HG02973 (cell line): ENCODE measurements at regions not wholly inside any gene's neighbourhood (a gene's known extent, or its start where the extent isn't known, plus 50 kb on each side); places are given as distances from the start of the nearest gene placed in this dataset.
"Not testable (repeated sequence)": the region's sequence is repeated elsewhere in the genome, so short reads cannot be mapped to it uniquely, and the experiment has no call there.

Experiments
- ATAC-seq: cut with Tn5 transposase; IDR thresholded peaks from one replicate; pipeline ENCODE4 v1.9.1; 2021; ENCODE audit warnings: moderate library complexity; ENCODE audit not compliant: unreplicated experiment

GRCh38 chr9:74125941-74126340 lies 371.2 kb upstream of the RORB start:
- ATAC-seq, result no peak

DNA sequence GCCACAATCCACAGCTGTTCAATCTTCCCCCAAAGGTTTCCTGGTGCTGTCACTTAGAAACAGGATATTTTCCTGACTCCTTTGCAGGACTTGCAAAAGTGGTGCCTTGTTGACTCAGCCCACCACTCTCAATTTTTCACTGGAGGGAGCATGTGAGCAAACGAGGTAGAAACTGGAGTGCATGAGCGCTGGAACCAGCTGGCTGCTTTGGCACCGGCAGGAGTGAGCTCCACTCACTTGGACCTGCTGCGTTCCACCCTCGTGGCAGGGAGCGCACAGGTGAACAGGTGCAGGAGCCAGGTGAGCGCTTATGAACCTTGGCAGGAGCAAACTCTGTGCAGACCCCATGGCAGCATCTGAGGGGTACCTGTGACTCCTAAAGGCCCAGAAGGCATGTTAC lies 364.1 kb upstream of the RORB start:
- ATAC-seq, result no peak

DNA sequence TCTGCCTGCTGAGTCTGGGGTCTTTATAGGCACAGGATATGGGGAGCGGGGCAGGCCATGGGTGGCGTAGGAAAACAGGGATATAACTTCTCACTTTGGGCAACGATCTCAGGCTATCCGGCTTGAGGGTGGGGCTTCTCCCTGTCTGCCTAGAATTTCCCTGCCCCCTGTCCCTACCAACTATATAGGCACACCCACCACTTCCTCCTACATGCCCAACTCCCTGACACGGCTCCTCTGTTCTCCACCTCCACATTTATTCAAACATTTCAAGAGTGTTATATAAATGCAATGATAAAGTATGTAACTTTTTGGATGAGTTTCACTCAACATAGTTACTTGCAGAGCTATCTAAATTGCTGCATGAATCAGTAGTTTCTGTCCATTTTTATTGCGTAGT lies 363.2 kb upstream of the RORB start:
- ATAC-seq, result no peak

GRCh38 chr9:74138182-74138581 lies 359.0 kb upstream of the RORB start:
- no peak for ATAC-seq

DNA sequence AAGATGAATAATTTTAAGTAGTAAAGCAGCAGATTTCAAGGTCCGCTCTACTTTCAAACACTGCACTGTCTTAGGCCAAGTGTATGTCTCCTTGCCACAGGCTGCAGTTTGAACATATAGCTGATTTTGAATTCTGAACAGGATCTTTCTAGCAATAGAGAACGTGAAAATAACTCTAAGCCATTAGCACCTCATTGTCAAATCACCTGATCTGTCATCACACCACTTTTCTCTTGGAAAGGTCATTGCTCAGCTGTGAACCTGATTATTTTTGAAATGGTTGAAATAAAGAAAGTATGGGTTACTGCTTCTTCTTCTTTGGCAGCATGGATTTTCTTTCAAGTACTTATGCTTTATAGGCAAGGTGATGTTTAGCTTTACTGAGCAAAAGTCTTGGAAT lies 357.0 kb upstream of the RORB start:
- no peak for ATAC-seq

- no peak for ATAC-seq
Observed at GRCh38 chr9:74147906-74148305, 349.2 kb upstream of the RORB start.

GRCh38 chr9:74172874-74173273 lies 324.3 kb upstream of the RORB start:
- peak; percentile 98 for ATAC-seq

DNA sequence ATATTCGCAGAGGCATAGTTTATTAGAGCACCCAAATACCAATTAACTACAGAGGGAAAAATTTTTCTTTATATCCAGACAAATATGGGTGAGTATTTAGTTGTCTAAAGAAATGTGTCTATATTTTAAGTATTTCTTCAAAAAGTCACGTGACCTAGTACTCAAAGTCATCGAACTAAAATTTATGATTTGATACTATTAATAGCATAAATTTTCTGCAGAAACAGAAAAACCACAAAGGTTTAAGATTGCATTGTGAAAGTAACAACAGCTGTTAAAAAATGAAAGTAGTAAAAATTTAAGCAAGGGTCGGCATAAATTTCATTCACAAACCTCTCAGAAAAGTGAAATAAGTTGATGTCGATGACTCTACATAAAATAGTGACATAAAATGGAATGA lies 323.9 kb upstream of the RORB start:
- ATAC-seq, result no peak

DNA sequence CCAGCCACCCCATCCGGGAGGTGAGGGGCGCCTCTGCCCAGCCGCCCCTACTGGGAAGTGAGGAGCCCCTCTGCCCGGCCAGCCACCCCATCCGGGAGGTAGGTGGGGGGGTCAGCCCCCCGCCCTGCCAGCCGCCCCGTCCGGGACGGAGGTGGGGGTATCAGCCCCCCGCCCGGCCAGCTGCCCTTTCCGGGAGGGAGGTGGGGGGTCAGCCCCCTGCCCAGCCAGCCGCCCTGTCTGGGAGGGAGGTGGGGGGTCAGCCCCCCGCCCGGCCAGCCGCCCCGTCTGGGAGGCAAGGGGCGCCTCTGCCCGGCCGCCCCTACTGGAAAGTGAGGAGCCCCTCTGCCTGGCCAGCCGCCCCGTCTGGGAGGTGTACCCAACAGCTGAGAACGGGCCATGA lies 299.4 kb upstream of the RORB start:
- not testable (repeated sequence) for ATAC-seq

DNA sequence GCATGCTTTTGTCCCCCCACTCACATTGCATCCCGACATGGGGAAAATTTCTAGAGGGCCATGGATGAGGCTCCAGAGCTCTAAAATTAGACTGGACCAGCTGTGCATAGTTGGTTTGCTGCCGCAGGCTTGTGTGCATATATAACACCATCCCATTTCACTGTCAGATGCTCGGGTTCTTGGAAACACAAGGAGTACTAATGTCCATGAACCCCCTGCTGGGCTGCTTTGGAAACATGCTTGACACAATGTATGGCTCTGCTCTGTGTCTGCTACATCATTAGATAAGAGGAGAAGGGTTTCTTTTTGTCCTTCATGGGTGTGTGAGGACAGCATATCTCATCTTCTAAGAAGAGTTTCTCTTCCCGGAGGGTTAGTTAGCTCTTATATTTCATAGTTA lies 292.1 kb upstream of the RORB start:
- ATAC-seq, result no peak

GRCh38 chr9:74218385-74219063 lies 278.6 kb upstream of the RORB start:
- ATAC-seq, result no peak

DNA sequence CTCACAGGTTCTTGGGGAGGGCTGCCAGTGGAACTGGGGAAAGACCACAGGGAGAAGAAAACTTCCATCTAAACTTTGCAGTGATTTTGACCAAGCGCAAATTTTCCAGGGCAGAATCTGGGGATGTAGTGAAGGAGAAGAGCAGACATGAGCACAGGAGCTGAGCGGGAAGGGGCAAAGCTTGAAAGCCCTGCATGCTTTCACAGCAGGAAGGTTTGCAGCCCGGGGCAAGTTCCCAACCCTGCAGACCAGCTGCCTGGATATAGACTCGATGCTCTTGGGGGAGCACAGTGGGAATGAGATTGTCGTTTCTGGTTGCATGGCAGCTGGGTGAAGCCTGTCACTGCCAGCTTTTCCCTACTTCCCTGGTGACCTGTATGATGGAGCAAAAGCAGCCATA lies 276.8 kb upstream of the RORB start:
- no peak for ATAC-seq

DNA sequence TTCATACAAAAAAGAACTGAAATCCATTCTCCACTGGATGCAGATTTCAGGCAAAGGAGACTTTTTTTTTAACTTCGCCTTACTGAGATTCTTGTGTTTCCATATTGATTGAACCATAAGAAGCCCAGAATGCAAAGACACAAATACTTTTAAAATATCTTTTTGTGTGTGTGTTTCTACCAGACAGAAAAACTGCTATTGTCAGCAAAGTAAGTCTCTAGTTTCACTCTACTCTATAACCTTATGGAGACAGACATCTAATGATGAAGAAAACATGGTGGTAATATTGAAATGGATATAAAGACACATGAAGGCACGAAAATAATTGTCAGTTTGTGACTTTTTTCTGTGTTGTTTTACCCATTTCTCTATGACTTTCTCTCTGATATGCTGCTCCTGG lies 260.3 kb upstream of the RORB start:
- ATAC-seq, result no peak

DNA sequence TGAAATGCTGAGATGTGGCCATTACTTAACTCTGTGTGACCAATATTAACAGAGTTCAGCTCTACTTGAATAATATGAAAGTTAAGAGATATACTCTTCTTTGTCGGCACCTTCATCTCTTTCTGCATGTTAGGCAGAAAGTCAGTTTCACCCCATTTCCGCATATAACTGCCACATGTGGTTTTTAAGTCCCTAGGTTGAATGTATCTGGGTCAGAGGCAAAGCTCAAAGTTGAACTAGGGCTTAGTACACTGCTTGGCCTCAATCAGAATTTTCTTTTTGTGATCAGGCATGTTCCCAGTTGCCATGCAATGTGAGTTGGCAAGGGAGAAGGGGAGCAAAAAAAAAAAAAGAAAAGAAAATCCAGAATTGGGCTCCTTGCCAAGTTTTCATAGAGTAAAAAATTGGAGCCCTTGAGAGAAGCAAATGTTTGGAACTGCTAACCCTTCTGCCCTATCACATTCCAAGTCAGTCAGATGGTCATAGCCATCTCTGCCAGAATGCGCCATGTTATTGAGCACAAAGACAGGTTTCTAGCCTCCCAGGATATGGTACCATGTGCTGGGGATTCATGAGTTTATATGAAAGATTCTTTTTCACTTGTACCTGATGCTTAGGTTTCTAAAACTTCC lies 251.2 kb upstream of the RORB start:
- no peak for ATAC-seq

DNA sequence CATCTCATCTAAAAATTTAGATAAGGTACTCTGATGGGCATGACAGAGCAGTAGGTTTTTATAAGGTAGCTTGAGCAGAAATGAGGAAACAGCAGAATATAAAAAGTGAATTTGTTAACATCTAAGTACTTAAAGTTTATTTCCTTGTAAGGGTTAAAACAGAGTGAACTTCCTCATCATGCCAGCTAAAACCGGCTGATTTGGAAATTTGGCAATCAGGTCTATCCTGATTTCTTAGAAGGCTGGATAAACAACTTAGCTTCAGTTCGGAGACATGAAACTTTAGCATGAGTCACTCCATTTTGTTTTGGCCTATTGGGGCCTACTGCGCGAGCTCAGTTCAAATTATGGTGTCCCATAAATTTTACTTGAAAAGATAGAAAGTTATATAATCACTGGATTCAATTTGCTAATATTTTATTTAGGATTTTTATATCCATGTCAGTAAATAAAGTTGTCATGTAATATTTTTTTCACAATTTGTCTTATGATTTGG lies 241.6 kb upstream of the RORB start:
- ATAC-seq, result no peak

- no peak for ATAC-seq
Observed at GRCh38 chr9:74275872-74276508, 221.1 kb upstream of the RORB start.

- ATAC-seq, result no peak
Observed at GRCh38 chr9:74277532-74277931, 219.6 kb upstream of the RORB start.

GRCh38 chr9:74281674-74282073 lies 215.5 kb upstream of the RORB start:
- no peak for ATAC-seq

DNA sequence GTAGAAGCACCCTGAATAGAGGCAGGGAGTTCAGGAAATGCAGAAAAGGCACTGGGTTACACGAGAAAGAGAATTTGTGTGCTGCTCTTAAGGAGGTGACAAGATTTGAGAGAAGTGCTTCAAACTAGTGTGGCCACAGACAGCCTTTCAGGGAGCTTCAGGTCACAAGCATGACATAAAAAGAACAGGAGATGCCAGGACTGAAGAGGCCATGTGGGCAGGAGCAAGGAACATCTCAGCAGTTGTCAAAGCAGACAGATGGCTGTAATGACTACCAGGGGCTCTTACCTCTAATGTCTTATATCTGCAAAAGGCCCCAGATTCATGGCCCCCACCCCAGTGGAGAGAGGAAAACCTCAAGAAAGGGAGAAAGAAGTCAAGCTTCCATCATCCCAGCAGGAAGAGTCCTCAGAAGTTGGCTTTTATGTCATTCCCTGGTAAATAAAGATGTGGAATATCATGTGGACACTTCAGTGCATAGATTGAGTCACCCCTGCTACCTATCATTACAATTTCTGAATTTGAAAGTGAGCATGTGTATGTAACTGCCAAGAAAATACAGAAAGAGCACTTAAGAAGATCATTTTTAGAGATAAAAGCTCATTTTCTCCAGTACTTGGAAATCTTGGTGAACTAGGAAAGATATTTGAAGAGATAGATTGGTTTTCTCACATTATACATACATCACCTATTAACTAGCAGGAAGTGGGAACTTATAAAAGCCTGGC lies 214.4 kb upstream of the RORB start:
- ATAC-seq, result no peak

DNA sequence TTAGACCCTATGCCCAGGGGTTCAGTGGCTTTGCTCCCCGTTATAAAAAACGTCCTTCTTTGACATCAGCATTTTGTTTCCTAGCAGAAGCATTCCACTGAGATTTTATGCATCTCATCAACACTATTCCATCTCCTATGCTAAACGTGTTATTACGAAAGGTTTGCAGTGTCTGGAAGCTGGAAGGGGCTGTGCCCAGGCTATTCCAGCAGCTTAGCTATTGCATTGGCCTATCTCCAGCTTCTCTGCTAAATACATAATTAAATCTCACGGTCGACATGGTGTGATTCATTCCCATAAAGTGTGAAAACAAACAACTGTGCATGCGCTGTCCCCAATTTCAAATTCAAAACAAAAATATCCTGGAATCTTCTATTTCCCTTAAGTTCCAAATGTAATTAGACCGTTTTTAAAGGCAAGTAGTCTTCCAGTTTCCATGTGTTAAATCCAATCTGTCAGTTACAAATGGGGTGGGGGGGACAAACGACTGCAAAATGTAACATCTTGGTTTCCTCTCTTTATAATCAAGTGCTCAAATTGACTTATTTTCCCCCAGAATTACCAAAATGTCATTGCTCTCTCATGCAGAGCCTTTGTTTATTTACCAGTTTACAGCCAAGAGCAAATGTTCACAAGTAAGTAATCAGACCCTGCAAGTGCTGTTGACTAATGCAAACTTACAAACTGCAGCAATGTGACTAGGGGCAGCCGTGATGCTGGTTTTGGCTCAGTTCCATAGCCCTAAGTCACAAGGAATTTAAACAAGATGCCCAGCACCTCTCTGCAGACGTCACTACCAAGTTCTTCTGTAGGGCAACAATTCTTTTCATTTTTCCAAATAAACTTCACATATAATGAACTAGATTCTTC lies 212.3 kb upstream of the RORB start:
- no peak for ATAC-seq

GRCh38 chr9:74293479-74293878 lies 203.7 kb upstream of the RORB start:
- ATAC-seq, result no peak
